A549 (cell line): ENCODE measurements at regions not wholly inside any gene's neighbourhood (a gene's known extent, or its start where the extent isn't known, plus 50 kb on each side); places are given as distances from the start of the nearest gene placed in this dataset.

Source experiments
- ATAC-seq, 2 experiments: fragments of 200-7000 bp in 1 of 2; fragments of >200 bp in 1 of 2; cut with Nextera tagmentation in 1 of 2; cut with Tn5 transposase in 1 of 2; 3 replicates each; pipeline versions ENCODE4 v1.8.0 to v1.9.1; 2018 to 2020; ENCODE audit warnings: mild to moderate bottlenecking in 1 of 2, moderate library complexity in 1 of 2
- CTCF ChIA-PET: fragments of 300-600 bp; sonication (Branson Sonifier 250); formaldehyde crosslinking; extraction: SDS; loops from one replicate; lab custom pipeline; 2021; ENCODE audit warnings: antibody characterized with exemption, inconsistent platforms; lab: Yijun Ruan, JAX
- POLR2A ChIA-PET: fragments of 350-600 bp; formaldehyde crosslinking; extraction: SDS; loops from one replicate; lab custom pipeline; 2021; ENCODE audit warnings: antibody characterized with exemption, inconsistent platforms; lab: Yijun Ruan, JAX
- DNase-seq, 2 experiments: peaks; one replicate each; pipeline versions ENCODE4 v3.0.0 to v3.0.0-alpha.2; 2011 to 2016; ENCODE audit warnings: low read depth in 1 of 2, low spot score in 1 of 2
- FAIRE-seq: peaks from 2 replicates; lab custom pipeline; 2011; peaks lifted over from hg19 to GRCh38; lab: Jason Lieb, UNC
- H3K27ac ChIP-seq, 2 experiments: fragments of >200 bp; sonication (Bioruptor Twin); formaldehyde crosslinking; 3 replicates each; pipeline ENCODE4 v1.5.1; 2016 to 2017
- H3K4me1 ChIP-seq: fragments of >200 bp; sonication (Bioruptor Twin); formaldehyde crosslinking; 3 replicates; pipeline ENCODE4 v1.6.1; 2016
- H3K4me2 ChIP-seq: fragments of >200 bp; sonication (Bioruptor Twin); formaldehyde crosslinking; 3 replicates; pipeline ENCODE4 v1.6.1; 2016
- H3K4me3 ChIP-seq: fragments of >200 bp; sonication (Bioruptor Twin); formaldehyde crosslinking; 3 replicates; pipeline ENCODE4 v1.5.1; 2016
- H3K9me3 ChIP-seq: fragments of >200 bp; sonication (Bioruptor Twin); formaldehyde crosslinking; 3 replicates; pipeline ENCODE4 v1.6.1; 2016
- CBX2 ChIP-seq: fragments of 200-600 bp; sonication (generic); IDR thresholded peaks from 2 replicates; pipeline ENCODE4 v1.6.1; 2016; ENCODE audit warnings: low read depth, mild to moderate bottlenecking, borderline replicate concordance
- CBX8 ChIP-seq: fragments of 200-600 bp; sonication (generic); IDR thresholded peaks from 2 replicates; pipeline ENCODE4 v1.6.1; 2016
- CEBPB ChIP-seq, 2 experiments: fragments of >200 bp in 1 of 2; sonication (Bioruptor Twin) in 1 of 2; formaldehyde crosslinking in 1 of 2; IDR thresholded peaks; 2 replicates each; pipeline ENCODE4 v1.6.1; 2012 to 2016
- EP300 ChIP-seq, 2 experiments: fragments of >200 bp; sonication (Bioruptor Twin); formaldehyde crosslinking; IDR thresholded peaks; 2 replicates in 1 of 2; 3 replicates in 1 of 2; pipeline ENCODE4 v1.6.1; 2016 to 2017
- FOSL2 ChIP-seq, 2 experiments: fragments of 450-650 bp in 1 of 2; fragments of >200 bp in 1 of 2; sonication (Bioruptor Twin) in 1 of 2; formaldehyde crosslinking; IDR thresholded peaks; 2 replicates each; pipeline versions ENCODE4 v1.5.0 to v1.6.1; 2016 to 2020; ENCODE audit warnings: mild to moderate bottlenecking in 1 of 2, moderate library complexity in 1 of 2
- GATA3 ChIP-seq: IDR thresholded peaks from 2 replicates; pipeline ENCODE4 v1.6.1; 2012; ENCODE audit warnings: borderline replicate concordance
- HMGXB4 ChIP-seq: fragments of 250-450 bp; sonication (Bioruptor Pico); IDR thresholded peaks from 2 replicates; pipeline ENCODE4 v1.5.0; 2021; ENCODE audit warnings: mild to moderate bottlenecking, moderate library complexity, borderline replicate concordance
- HOXA7 ChIP-seq: fragments of 250-450 bp; sonication (Bioruptor Pico); IDR thresholded peaks from 2 replicates; pipeline ENCODE4 v1.5.0; 2020; ENCODE audit warnings: mild to moderate bottlenecking, moderate library complexity
- HOXB5 ChIP-seq: fragments of 250-450 bp; sonication (Bioruptor Pico); IDR thresholded peaks from 2 replicates; pipeline ENCODE4 v1.5.0; 2020; ENCODE audit warnings: mild to moderate bottlenecking, moderate library complexity
- JUN ChIP-seq, 2 experiments: fragments of >200 bp; sonication (Bioruptor Twin); formaldehyde crosslinking; IDR thresholded peaks; 2 replicates in 1 of 2; 3 replicates in 1 of 2; pipeline ENCODE4 v1.6.1; 2016 to 2017
- JUNB ChIP-seq: fragments of >200 bp; sonication (Bioruptor Twin); formaldehyde crosslinking; IDR thresholded peaks from 2 replicates; pipeline ENCODE4 v1.6.1; 2016
- KDM1A ChIP-seq: fragments of 200-600 bp; sonication (generic); IDR thresholded peaks from 2 replicates; pipeline ENCODE4 v1.6.1; 2016; ENCODE audit warnings: low read depth, mild to moderate bottlenecking
- MAFK ChIP-seq: fragments of 450-650 bp; IDR thresholded peaks from 2 replicates; pipeline ENCODE4 v1.6.1; 2014; ENCODE audit not compliant: partially characterized antibody
- MYC ChIP-seq: IDR thresholded peaks from 2 replicates; pipeline ENCODE4 v1.6.1; 2012; ENCODE audit warnings: mild to moderate bottlenecking, inconsistent platforms, low read length, improper control_type of control experiment, borderline replicate concordance
- NFE2L2 ChIP-seq: fragments of 150-350 bp; conservative IDR thresholded peaks from 2 replicates; pipeline ENCODE4 v1.6.1; 2014; ENCODE audit warnings: low read length
- NPAS2 ChIP-seq: fragments of 250-450 bp; sonication (Bioruptor Pico); IDR thresholded peaks from 2 replicates; pipeline ENCODE4 v1.8.0; 2022; ENCODE audit warnings: mild to moderate bottlenecking, moderate library complexity, borderline replicate concordance
- NR3C1 ChIP-seq: fragments of >200 bp; sonication (Bioruptor Twin); formaldehyde crosslinking; IDR thresholded peaks from 3 replicates; pipeline ENCODE4 v1.6.1; 2017
- PBX3 ChIP-seq: IDR thresholded peaks from 2 replicates; pipeline ENCODE4 v1.6.1; 2012
- POLR2A ChIP-seq: IDR thresholded peaks from 2 replicates; pipeline ENCODE4 v1.6.1; 2012; ENCODE audit warnings: mild to moderate bottlenecking, low read length
- RAD21 ChIP-seq, 2 experiments: fragments of >200 bp in 1 of 2; sonication (Bioruptor Twin) in 1 of 2; formaldehyde crosslinking in 1 of 2; IDR thresholded peaks in 1 of 2; conservative IDR thresholded peaks in 1 of 2; 2 replicates in 1 of 2; 3 replicates in 1 of 2; pipeline ENCODE4 v1.6.1; 2012 to 2018; ENCODE audit warnings: inconsistent platforms in 1 of 2
- RCOR1 ChIP-seq: fragments of 150-350 bp; IDR thresholded peaks from 2 replicates; pipeline ENCODE4 v1.6.1; 2014; ENCODE audit warnings: antibody characterized with exemption, low read length, low read depth
- REST ChIP-seq: fragments of 200-600 bp; sonication (generic); IDR thresholded peaks from 2 replicates; pipeline ENCODE4 v1.6.1; 2016; ENCODE audit warnings: antibody characterized with exemption, mild to moderate bottlenecking, moderate library complexity
- RNF2 ChIP-seq: fragments of 200-600 bp; sonication (generic); IDR thresholded peaks from 2 replicates; pipeline ENCODE4 v1.6.1; 2016; ENCODE audit warnings: low read depth, mild to moderate bottlenecking, antibody characterized with exemption, moderate library complexity, borderline replicate concordance
- TP53 ChIP-seq: fragments of 250-450 bp; sonication (Bioruptor Pico); IDR thresholded peaks from 2 replicates; pipeline ENCODE4 v1.5.0; 2021; ENCODE audit warnings: mild to moderate bottlenecking, moderate library complexity
- ZC3H11A ChIP-seq: fragments of 450-650 bp; IDR thresholded peaks from 2 replicates; pipeline ENCODE4 v1.6.1; 2014; ENCODE audit warnings: antibody characterized with exemption, mild to moderate bottlenecking
- ZFP36 ChIP-seq: fragments of 450-650 bp; IDR thresholded peaks from 2 replicates; pipeline ENCODE4 v1.6.1; 2014; ENCODE audit warnings: borderline replicate concordance; ENCODE audit not compliant: partially characterized antibody
- ZNF302 ChIP-seq: fragments of 250-450 bp; sonication (Bioruptor Pico); IDR thresholded peaks from 2 replicates; pipeline ENCODE4 v1.9.0; 2021; ENCODE audit warnings: inconsistent platforms, mild to moderate bottlenecking, moderate library complexity
- WGBS: methylation state at CpG from one replicate; pipeline ENCODE4 v1.1.6; 2017; ENCODE audit errors: missing lambda C conversion rate; 5-methylcytosine and 5-hydroxymethylcytosine counted together

GRCh38 chr18:5618047-5618688 is 74.4 kb upstream of the EPB41L3 start (continued):
- no peak for TF ChIP-seq MYC

DNA sequence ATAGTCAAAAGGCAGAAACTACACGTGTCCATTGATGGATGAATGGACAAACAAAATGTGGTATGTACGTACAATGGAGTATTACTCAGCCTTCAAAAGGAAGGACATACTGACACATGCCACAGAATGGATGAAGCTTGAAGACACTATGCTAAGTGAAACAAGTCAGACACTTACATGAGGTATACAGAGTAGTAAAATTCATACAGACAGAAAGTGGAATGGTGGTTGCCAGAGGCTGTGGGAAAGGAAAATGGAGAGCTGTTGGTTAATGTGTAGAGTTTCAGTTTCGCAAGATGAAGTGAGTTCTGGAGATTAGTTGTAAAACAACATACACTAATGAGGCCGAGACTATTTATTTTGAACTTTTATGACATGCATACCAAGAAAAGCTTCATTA is 67.4 kb upstream of the EPB41L3 start:
- FAIRE-seq (no peak), ATAC-seq (no peak), DNase-seq (no peak)
- TF ChIP-seq RCOR1, result no peak
- no peak for TF ChIP-seq NFE2L2
- no peak for TF ChIP-seq EP300 (IDR thresholded peaks at IDR 0.05)
- no peak for TF ChIP-seq POLR2A
- no peak for TF ChIP-seq GATA3
- TF ChIP-seq KDM1A, result no peak
- TF ChIP-seq JUNB, result no peak
- TF ChIP-seq HOXB5 (CRISPR knock-in tag), result no peak
- no peak for TF ChIP-seq MAFK
- TF ChIP-seq ZC3H11A, result no peak
- TF ChIP-seq NPAS2 (CRISPR knock-in tag), result no peak
- no peak for TF ChIP-seq ZNF302
- no peak for TF ChIP-seq HMGXB4
- TF ChIP-seq TP53 (CRISPR knock-in tag), result no peak
- WGBS, result 18% methylated on average over 4 of the region's 4 CpGs
- H3K4me2 ChIP-seq, result no peak overlapping the region
- ChIA-PET CTCF (interaction anchor here (1.0 kb wide), 1 partner anchor 18 kb away, joined by 3 read pairs; no protein-coding TSS in a partner anchor), POLR2A (no interaction called here)
- H3K9me3 ChIP-seq, result no peaks in the 10 kb centered on the region
- no peak overlapping the region for H3K4me3 ChIP-seq
- H3K4me1 ChIP-seq, result no peaks in the 10 kb centered on the region
- H3K27ac ChIP-seq, result no peak overlapping the region

- ChIA-PET POLR2A (no interaction called here), CTCF (no interaction called here)
- ATAC-seq (no peak), FAIRE-seq (no peak), DNase-seq (no peak)
- WGBS, result 3% methylated on average over 2 of the region's 2 CpGs
- Histone ChIP-seq H3K4me2 (no peak overlapping the region), H3K4me1 (no peaks in the 10 kb centered on the region), H3K27ac (no peak overlapping the region), H3K4me3 (no peak overlapping the region), H3K9me3 (no peaks in the 10 kb centered on the region)
- TF ChIP-seq ZFP36, result no peak
- no peak for TF ChIP-seq CBX2
- no peak for TF ChIP-seq CEBPB (IDR thresholded peaks at IDR 0.05)
- no peak for TF ChIP-seq NR3C1
- TF ChIP-seq JUN (IDR thresholded peaks at IDR 0.05), result no peak
- no peak for TF ChIP-seq RAD21 (conservative IDR thresholded peaks at IDR 0.05 in 1 of 2, IDR thresholded peaks at IDR 0.05 in 1 of 2)
- TF ChIP-seq FOSL2 (IDR thresholded peaks at IDR 0.05), result no peak
- no peak for TF ChIP-seq FOSL2 (CRISPR knock-in tag; IDR thresholded peaks at IDR 0.05)
- TF ChIP-seq RNF2, result no peak
- TF ChIP-seq HOXA7, result no peak
- no peak for TF ChIP-seq REST
- no peak for TF ChIP-seq CBX8
- no peak for TF ChIP-seq GATA3
- no peak for TF ChIP-seq PBX3
- TF ChIP-seq, all 56 proteins: peak for 0
Observed at GRCh38 chr18:5608846-5609245, 65.0 kb upstream of the EPB41L3 start.
